ENCODE measurements at regions not wholly inside any gene's neighbourhood (a gene's known extent, or its start where the extent isn't known, plus 50 kb on each side); places are given as distances from the start of the nearest gene placed in this dataset.

- Histone ChIP-seq H4K91ac (ENCODE audit: insufficient read length, low read depth, low read length) (no peak overlapping the region), H2BK120ac (ENCODE audit: low read depth, low read length, poor library complexity, severe bottlenecking) (no peak overlapping the region), H3K79me1 (ENCODE audit: insufficient read depth, low read depth, low read length, poor library complexity, severe bottlenecking) (no peaks in the 10 kb centered on the region), H2BK15ac (ENCODE audit: low read depth, low read length) (no peak overlapping the region), H3K23me2 (ENCODE audit: insufficient read length, low read depth, low read length, poor library complexity, severe bottlenecking) (no peaks in the 10 kb centered on the region), H3K4me2 (ENCODE audit: insufficient read depth, insufficient read length, low read length) (no peak overlapping the region), H2BK20ac (ENCODE audit: low read depth, low read length, poor library complexity, severe bottlenecking) (no peak overlapping the region), H3K9me3 (ENCODE audit: control insufficient read depth, low read depth, low read length) (no peaks in the 10 kb centered on the region), H2AFZ (ENCODE audit: low read length) (no peak overlapping the region), H4K20me1 (ENCODE audit: control insufficient read depth, insufficient read depth, insufficient read length) (no peaks in the 10 kb centered on the region), H3K4ac (ENCODE audit: low read depth, low read length) (no peak overlapping the region), H3K14ac (ENCODE audit: insufficient read depth, low read length) (no peak overlapping the region), H3K9ac (ENCODE audit: extremely low read depth, insufficient read length, low read length) (no peak overlapping the region), H2BK12ac (ENCODE audit: insufficient read length, low read depth, low read length) (no peak overlapping the region), H3K56ac (ENCODE audit: insufficient read length, low read depth, low read length) (no peak overlapping the region), H4K8ac (replicated peaks; ENCODE audit: insufficient read length, low read depth, low read length) (no peak overlapping the region), H3K27ac (ENCODE audit: insufficient read length, low read depth, low read length) (no peak overlapping the region), H3K18ac (ENCODE audit: insufficient read length, low read depth, low read length) (no peak overlapping the region), H2AK5ac (ENCODE audit: insufficient read length, low read length) (no peak overlapping the region), H3K79me2 (ENCODE audit: insufficient read depth, low read length) (no peaks in the 10 kb centered on the region), H4K5ac (ENCODE audit: insufficient read length, low read depth, low read length) (no peak overlapping the region), H3K23ac (ENCODE audit: insufficient read length, low read depth, low read length) (no peak overlapping the region), H3T11ph (ENCODE audit: low read length) (no peak overlapping the region), H3K4me1 (ENCODE audit: insufficient read depth, low read length) (no peaks in the 10 kb centered on the region), H2BK5ac (ENCODE audit: insufficient read length, low read length) (no peak overlapping the region), H3K27me3 (ENCODE audit: insufficient read depth, low read length) (no peaks in the 10 kb centered on the region)
- Mint-ChIP-seq H3K36me3 (ENCODE audit: insufficient read depth in 1 of 3, low read depth in 3 of 3) (no peaks in the 10 kb centered on the region), H3K9me3 (0 out of 5 replicates have a peak, but pooled peaks cover 0 to 2% of the 10 kb centered on the region in 2 experiments), H3K4me1 (no peaks in the 10 kb centered on the region), H3K27me3 (ENCODE audit: low read depth) (peaks cover 2% of the 10 kb centered on the region; the same call in 1 of the 2 replicates), H3K27ac (no peak overlapping the region), H3K4me3 (no peak overlapping the region)
- no peak for TF ChIP-seq CTCF (conservative IDR thresholded peaks at IDR 0.05)
- no peak for DNase-seq
These were observed 542.9 kb downstream of the PLPP3 start for GRCh38 chr1:56036479-56036878.

Measured in H9 (cell line).